ENCODE measurements at regions not wholly inside any gene's neighbourhood (a gene's known extent, or its start where the extent isn't known, plus 50 kb on each side); places are given as distances from the start of the nearest gene placed in this dataset.

GRCh38 chr13:112012705-112013085 is 54.3 kb upstream of the SOX1 start (continued):
- TF ChIP-seq ZBTB33 (IDR thresholded peaks at IDR 0.05) (no peak), GABPA (IDR thresholded peaks at IDR 0.05 in 1 of 2, conservative IDR thresholded peaks at IDR 0.05 in 1 of 2) (no peak), FOXA2 (IDR thresholded peaks at IDR 0.05) (no peak)

GRCh38 chr13:112013665-112014064 is 53.3 kb upstream of the SOX1 start:
- DNase-seq (ENCODE audit: low spot score) = no peak
- Histone ChIP-seq H3K9ac (ENCODE audit: low read depth in 1 of 2, low read length in 2 of 2) (no peak overlapping the region), H3K27me3 (ENCODE audit: control insufficient read depth in 4 of 4, insufficient read depth in 4 of 4, low read length in 3 of 4) (no peaks in the 10 kb centered on the region), H3K27ac (ENCODE audit: low read depth in 1 of 2, low read length in 2 of 2) (no peak overlapping the region), H3K9me3 (ENCODE audit: control insufficient read depth in 4 of 4, low read length in 3 of 4) (peaks cover 0 to 1% (median 0%) of the 10 kb centered on the region in 4 donors), H3K36me3 (ENCODE audit: control insufficient read depth in 4 of 4, insufficient read depth in 3 of 4, low read depth in 1 of 4, low read length in 3 of 4) (no peaks in the 10 kb centered on the region), H3K4me1 (ENCODE audit: control insufficient read depth in 4 of 4, insufficient read depth in 4 of 4, low read length in 3 of 4) (no peaks in the 10 kb centered on the region), H3K4me3 (ENCODE audit: low read depth in 1 of 3, low read length in 3 of 3) (no peak overlapping the region)
- TF ChIP-seq FOXA1 (IDR thresholded peaks at IDR 0.05) (no peak), HNF4A (conservative IDR thresholded peaks at IDR 0.05) (no peak), JUND (IDR thresholded peaks at IDR 0.05) (no peak)
- 82% methylated on average over 13 of the region's 13 CpGs for WGBS

GRCh38 chr13:112014857-112015256 is 52.1 kb upstream of the SOX1 start:
- Histone ChIP-seq H3K9me3 (ENCODE audit: control insufficient read depth in 4 of 4, low read length in 3 of 4) (peaks cover 0 to 1% (median 0%) of the 10 kb centered on the region in 4 donors), H3K27ac (ENCODE audit: low read depth in 1 of 2, low read length in 2 of 2) (no peak overlapping the region), H3K4me1 (ENCODE audit: control insufficient read depth in 4 of 4, insufficient read depth in 4 of 4, low read length in 3 of 4) (no peaks in the 10 kb centered on the region), H3K36me3 (ENCODE audit: control insufficient read depth in 4 of 4, insufficient read depth in 3 of 4, low read depth in 1 of 4, low read length in 3 of 4) (no peaks in the 10 kb centered on the region), H3K4me3 (ENCODE audit: low read depth in 1 of 3, low read length in 3 of 3) (no peak overlapping the region), H3K9ac (ENCODE audit: low read depth in 1 of 2, low read length in 2 of 2) (no peak overlapping the region), H3K27me3 (ENCODE audit: control insufficient read depth in 4 of 4, insufficient read depth in 4 of 4, low read length in 3 of 4) (no peaks in the 10 kb centered on the region)
- 71% methylated on average over 28 of the region's 30 CpGs for WGBS
- no peak for DNase-seq (ENCODE audit: low spot score)
- no peak for TF ChIP-seq MAX (IDR thresholded peaks at IDR 0.05)
- TF ChIP-seq FOXA2 (IDR thresholded peaks at IDR 0.05) = no peak
- no peak for TF ChIP-seq FOXA1 (IDR thresholded peaks at IDR 0.05)
- TF ChIP-seq RAD21 (IDR thresholded peaks at IDR 0.05) = no peak
- no peak for TF ChIP-seq YY1 (IDR thresholded peaks at IDR 0.05)
- no peak for TF ChIP-seq HNF4A (conservative IDR thresholded peaks at IDR 0.05)
- TF ChIP-seq RXRA (IDR thresholded peaks at IDR 0.05) = no peak
- no peak for TF ChIP-seq TAF1 (conservative IDR thresholded peaks at IDR 0.05)
- TF ChIP-seq SP1 (IDR thresholded peaks at IDR 0.05) = no peak
- TF ChIP-seq REST (IDR thresholded peaks at IDR 0.05) = no peak
- TF ChIP-seq ZBTB33 (IDR thresholded peaks at IDR 0.05) = no peak
- TF ChIP-seq ATF3 (IDR thresholded peaks at IDR 0.05) = no peak

Data from liver (tissue), 7 donors.